ENCODE measurements at regions not wholly inside any gene's neighbourhood (a gene's known extent, or its start where the extent isn't known, plus 50 kb on each side); places are given as distances from the start of the nearest gene placed in this dataset.

GRCh38 chr3:166302331-166302730 is 465.1 kb upstream of the BCHE start (continued):
- TF ChIP-seq ZNF398 (CRISPR knock-in tag; IDR thresholded peaks at IDR 0.05) (no peak), ZC3H8 (IDR thresholded peaks at IDR 0.05) (no peak), ZNF592 (IDR thresholded peaks at IDR 0.05) (no peak), CREM (IDR thresholded peaks at IDR 0.05; ENCODE audit: low read depth) (no peak), MEIS2 (IDR thresholded peaks at IDR 0.05; ENCODE audit: partially characterized antibody) (no peak), GABPB2 (CRISPR knock-in tag; conservative IDR thresholded peaks at IDR 0.05) (no peak), MAX (CRISPR knock-in tag; IDR thresholded peaks at IDR 0.05) (no peak), ELK1 (CRISPR knock-in tag; IDR thresholded peaks at IDR 0.05) (no peak), ETV6 (IDR thresholded peaks at IDR 0.05; ENCODE audit: borderline replicate concordance in 1 of 2, low read depth in 2 of 2, low read length in 1 of 2) (no peak), ETV6 (CRISPR knock-in tag; IDR thresholded peaks at IDR 0.05; ENCODE audit: borderline replicate concordance) (no peak)

Data from K562 (cell line).